GM19468 (cell line): ENCODE measurements at regions not wholly inside any gene's neighbourhood (a gene's known extent, or its start where the extent isn't known, plus 50 kb on each side); places are given as distances from the start of the nearest gene placed in this dataset.
"Not testable (repeated sequence)": the region's sequence is repeated elsewhere in the genome, so short reads cannot be mapped to it uniquely, and the experiment has no call there.

ENCODE experiments used
- ATAC-seq: cut with Tn5 transposase; IDR thresholded peaks from one replicate; pipeline ENCODE4 v1.9.1; 2021; ENCODE audit warnings: mild to moderate bottlenecking, moderate library complexity, moderate number of reproducible peaks; ENCODE audit not compliant: unreplicated experiment; ENCODE audit errors: extremely low read depth

DNA sequence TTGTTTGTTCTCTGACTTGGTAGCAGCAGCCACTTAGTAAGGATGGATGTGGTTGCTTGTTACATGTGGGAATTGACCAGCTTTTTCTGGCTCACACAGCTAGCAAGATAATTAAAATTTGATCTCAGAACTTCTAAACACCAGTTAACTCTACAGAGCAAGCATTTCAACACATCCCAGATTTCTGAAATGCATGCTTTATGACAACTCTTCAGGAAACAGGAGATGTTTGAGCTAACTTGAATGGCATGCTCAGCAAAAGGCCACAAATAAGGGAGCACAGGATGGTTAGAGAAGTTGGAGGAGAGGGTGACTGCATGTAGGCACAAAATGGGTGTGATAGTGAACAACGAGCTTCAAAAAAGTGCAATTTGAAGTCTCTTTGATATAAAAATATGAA, 167.1 kb upstream of the SPRY2 start:
- ATAC-seq = no peak

DNA sequence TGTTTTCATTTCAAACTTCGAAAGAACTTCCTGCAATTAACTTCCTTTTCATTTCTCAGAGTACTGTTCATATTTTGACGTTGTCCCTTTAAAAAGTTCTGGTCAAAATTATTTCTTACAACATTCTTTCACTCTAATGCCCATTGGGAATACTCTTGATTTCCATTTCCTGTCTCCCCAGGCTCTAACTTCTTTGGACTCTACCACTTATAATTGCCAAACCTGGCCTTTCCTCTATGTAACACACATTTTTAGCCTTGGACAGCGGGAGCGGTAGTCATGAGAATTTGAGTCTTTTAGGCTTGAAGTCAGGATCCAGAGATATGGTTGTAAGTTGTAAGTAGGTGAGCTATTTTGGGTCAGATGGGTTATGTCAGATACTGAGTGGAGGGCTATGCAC, 163.5 kb upstream of the SPRY2 start:
- no peak for ATAC-seq

- no peak for ATAC-seq
These were observed 161.4 kb upstream of the SPRY2 start for GRCh38 chr13:80502359-80502758.

DNA sequence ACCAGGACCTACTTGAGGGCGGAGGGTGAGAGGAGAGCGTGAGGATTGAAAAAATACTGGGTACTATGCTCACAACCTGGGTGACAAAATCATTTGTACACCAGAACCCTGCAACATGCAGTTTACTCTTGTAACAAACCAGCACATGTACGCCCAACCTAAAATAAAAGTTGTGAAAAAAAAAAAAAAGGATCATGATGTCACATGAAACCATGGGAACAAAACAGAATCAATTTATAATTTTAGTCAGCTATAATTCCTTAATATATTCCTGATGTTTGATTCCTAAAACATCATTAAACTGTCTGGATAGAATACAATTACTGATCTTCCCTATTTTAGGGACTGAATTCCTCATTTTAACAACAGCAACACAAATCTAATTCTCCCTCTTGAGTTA, 160.6 kb upstream of the SPRY2 start:
- no peak for ATAC-seq

- ATAC-seq = no peak
These were observed 158.8 kb upstream of the SPRY2 start for GRCh38 chr13:80499536-80500290.

- no peak for ATAC-seq
These were observed 157.5 kb upstream of the SPRY2 start for GRCh38 chr13:80498433-80498832.

DNA sequence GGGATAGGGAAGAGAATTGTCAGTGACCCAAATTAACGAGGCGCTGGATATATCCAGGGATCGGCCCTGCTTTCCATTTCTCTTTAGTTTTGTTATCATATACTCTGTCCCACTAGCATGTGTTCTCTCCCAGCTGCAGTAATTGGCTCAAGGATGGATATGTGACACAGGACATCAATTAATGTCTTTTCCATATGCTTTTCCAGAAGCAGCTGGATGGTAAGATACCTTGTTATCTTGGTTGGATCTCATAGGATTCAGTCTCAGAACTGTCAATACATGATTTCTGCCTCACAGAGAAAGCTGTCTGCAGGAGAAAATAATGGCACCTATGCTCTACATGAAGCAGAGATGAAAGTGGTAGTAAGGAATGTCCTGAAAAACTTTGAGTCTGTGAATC, 157.1 kb upstream of the SPRY2 start:
- ATAC-seq = no peak

GRCh38 chr13:80497439-80497838, 156.5 kb upstream of the SPRY2 start:
- ATAC-seq = no peak

GRCh38 chr13:80496721-80497397, 155.9 kb upstream of the SPRY2 start:
- no peak for ATAC-seq

DNA sequence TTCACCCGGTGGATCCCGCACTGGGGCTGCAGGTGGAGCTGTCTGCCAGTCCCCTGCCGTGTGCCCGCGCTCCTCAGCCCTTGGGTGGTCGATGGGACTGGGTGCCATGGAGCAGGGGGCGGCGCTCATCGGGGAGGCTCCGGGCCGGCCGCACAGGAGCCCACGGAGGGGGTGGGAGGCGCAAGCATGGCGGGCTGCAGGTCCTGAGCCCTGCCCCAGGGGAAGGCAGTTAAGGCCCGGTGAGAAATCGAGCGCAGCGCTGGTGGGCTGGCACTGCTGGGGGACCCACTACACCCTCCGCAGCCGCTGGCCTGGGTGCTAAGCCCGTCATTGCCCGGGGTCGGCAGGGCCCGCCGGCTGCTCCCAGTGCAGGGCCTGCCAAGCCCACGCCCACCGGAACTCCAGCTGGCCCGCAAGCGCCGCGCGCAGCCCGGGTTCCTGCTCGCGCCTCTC, 149.6 kb upstream of the SPRY2 start:
- not testable (repeated sequence) for ATAC-seq

DNA sequence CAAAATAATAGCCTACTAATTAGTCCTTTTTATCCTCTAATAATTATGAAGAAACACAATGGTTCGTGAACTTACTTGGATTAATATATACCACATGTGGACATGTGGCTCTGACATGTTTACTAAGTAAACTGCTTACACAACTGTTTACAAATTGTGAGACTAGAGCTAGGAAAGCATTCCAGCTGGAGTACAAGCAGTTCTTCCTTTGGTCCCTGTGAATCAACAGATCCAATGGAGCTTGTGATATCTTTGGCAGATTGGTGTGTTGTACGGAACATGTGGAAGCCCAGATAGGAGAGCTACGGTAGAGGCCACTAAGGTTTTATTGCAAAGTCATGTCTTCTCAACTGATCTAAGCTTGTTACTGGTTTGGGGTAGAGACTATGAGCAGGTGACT, 145.5 kb upstream of the SPRY2 start:
- ATAC-seq = no peak

- no peak for ATAC-seq
These were observed 142.2 kb upstream of the SPRY2 start for GRCh38 chr13:80483157-80483556.

DNA sequence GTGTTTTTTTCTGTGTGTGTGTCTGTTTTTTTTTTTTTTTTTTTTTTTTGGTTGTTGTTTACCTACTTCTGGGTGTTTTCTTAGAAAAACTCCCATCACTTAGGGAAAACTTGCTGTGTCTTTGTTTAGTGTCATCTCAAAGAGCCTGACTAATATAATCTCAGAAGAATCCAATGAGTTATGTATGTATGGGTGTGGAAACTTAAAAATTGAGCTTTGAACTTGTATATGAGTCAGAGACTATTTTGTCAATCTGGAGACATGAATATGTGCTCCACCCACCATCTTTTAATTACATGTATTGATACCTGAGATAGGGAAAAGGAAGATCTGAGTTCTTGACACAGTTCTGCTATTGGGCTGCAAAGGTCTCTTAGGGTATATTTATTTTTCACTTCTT, 140.7 kb upstream of the SPRY2 start:
- no peak for ATAC-seq

DNA sequence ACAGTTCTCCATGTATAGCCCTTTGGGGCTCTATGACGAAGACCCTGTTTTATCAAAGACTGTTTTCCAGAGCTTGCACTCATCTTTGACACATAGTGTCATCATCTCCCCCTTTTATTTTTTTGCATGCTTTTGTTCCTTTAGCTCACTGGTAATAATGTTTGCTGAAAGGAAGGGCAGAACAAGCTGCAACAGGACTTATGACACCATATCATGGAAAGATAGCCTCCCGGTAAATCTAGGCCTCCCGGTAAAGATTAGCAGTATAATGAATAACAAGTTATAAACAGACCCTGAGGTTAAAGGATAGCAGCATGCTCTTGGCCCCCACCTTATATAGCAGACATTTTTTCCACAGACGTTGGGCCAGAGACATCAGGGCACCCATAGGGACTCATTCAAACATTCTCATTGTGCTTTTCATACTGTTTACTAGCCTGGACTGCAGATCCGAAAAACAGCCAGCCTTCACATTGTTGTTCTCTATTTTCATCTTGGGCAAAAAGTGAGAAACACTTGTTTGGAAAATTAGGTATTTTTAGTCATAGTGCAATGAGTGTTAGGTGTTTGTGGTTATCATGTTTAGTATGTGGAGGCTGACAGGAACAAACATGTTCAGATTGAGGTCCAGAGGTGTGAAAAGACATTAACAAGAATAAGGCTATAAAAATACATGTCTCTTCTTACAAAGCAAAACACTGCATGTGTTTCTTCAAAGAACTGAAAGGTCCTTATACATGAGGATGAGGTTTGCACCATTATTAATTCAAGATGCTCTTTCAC, 136.9 kb upstream of the SPRY2 start:
- no peak for ATAC-seq

DNA sequence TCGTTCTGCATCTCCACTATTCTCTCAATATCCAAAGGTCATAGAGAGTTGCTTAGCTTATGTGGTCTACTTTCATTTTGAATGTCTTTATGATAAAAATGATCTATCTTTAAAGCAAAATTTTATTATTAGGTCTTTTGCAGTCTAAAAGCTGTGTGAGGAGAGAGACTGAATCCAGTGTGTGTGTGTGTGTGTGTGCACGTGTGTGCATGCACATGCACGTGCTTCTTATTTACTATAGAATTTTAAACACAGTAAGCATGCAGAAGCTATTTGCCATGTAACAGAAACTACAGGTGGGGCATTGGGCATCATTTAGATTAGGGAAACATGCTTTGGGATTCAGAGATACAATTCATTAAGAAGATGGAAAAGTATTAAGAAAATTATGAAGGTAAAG, 136.0 kb upstream of the SPRY2 start:
- no peak for ATAC-seq

DNA sequence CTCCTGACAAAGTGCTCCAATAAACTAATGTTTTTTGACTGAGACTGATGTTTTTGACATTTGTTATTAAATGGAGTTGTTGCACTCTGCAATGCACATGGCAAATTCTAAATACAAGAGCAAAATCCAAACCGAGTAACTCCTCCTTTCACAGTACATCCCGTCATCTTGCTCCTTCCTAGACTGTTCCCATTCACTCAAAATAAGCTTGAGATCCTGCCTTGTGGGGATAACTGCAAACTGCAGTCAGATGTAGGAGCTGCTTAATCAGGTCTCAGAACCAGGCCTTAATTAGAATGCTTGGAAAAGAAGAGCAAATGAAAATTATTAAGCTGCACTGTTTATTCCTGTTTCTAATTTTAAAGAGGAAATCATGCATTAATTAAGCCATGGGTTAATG, 134.8 kb upstream of the SPRY2 start:
- ATAC-seq = no peak

- ATAC-seq = no peak
These were observed 132.8 kb upstream of the SPRY2 start for GRCh38 chr13:80473695-80474094.

GRCh38 chr13:80469853-80470381, 129.0 kb upstream of the SPRY2 start:
- ATAC-seq = no peak

- ATAC-seq = no peak
These were observed 128.4 kb upstream of the SPRY2 start for GRCh38 chr13:80469105-80469852.

DNA sequence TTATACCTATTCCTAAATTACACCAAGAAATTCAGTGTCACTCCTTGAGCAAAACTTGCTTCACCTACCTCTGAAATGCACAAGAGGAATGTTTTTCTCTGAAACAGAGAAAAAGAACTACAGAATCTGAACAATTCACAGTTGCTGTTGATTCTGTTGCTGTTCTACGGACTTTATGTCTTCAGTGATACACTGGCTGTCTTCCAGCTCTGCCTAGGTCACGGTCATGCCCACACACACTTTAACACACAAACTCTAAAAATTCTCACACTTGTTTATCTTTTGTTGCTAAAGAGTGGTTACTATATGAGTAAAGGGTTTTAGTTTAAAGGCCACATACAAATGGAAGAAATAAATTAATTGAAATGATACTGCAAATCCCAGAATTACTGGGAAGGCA, 124.4 kb upstream of the SPRY2 start:
- ATAC-seq = no peak
